GDM1 (cell line): ENCODE measurements at regions not wholly inside any gene's neighbourhood (a gene's known extent, or its start where the extent isn't known, plus 50 kb on each side); places are given as distances from the start of the nearest gene placed in this dataset.

Experiments used
- DNase-seq: peaks from one replicate; lab custom pipeline; 2025; lab: John Stamatoyannopoulos, UW

GRCh38 chr4:83716874-83717273 lies 181.0 kb downstream of the GPAT3 start:
- no peak for DNase-seq

GRCh38 chr4:83712890-83713289 lies 177.0 kb downstream of the GPAT3 start:
- DNase-seq: no peak

GRCh38 chr4:83709627-83710026 lies 173.7 kb downstream of the GPAT3 start:
- DNase-seq: no peak

- no peak for DNase-seq
Observed at GRCh38 chr4:83708500-83709175, 172.7 kb downstream of the GPAT3 start.

GRCh38 chr4:83704786-83705185 lies 168.9 kb downstream of the GPAT3 start:
- no peak for DNase-seq

GRCh38 chr4:83703752-83704151 lies 167.8 kb downstream of the GPAT3 start:
- no peak for DNase-seq

GRCh38 chr4:83701041-83701440 lies 165.1 kb downstream of the GPAT3 start:
- no peak for DNase-seq

GRCh38 chr4:83699358-83699757 lies 163.4 kb downstream of the GPAT3 start:
- no peak for DNase-seq

GRCh38 chr4:83692028-83692427 lies 156.1 kb downstream of the GPAT3 start:
- no peak for DNase-seq

GRCh38 chr4:83686166-83686565 lies 150.3 kb downstream of the GPAT3 start:
- no peak for DNase-seq

- DNase-seq: no peak
Observed at GRCh38 chr4:83679692-83680091, 143.8 kb downstream of the GPAT3 start.

GRCh38 chr4:83679254-83679653 lies 143.3 kb downstream of the GPAT3 start:
- no peak for DNase-seq

- no peak for DNase-seq
Observed at GRCh38 chr4:83677656-83678055, 141.7 kb downstream of the GPAT3 start.

GRCh38 chr4:83664741-83665140 lies 128.8 kb downstream of the GPAT3 start:
- DNase-seq: no peak

- DNase-seq: no peak
Observed at GRCh38 chr4:83664071-83664470, 128.2 kb downstream of the GPAT3 start.

- DNase-seq: no peak
Observed at GRCh38 chr4:83662204-83662603, 126.3 kb downstream of the GPAT3 start.

- no peak for DNase-seq
Observed at GRCh38 chr4:83661359-83661758, 125.5 kb downstream of the GPAT3 start.

GRCh38 chr4:83660578-83660977 lies 124.7 kb downstream of the GPAT3 start:
- DNase-seq: no peak

- no peak for DNase-seq
Observed at GRCh38 chr4:83658806-83659205, 122.9 kb downstream of the GPAT3 start.

- DNase-seq: no peak
Observed at GRCh38 chr4:83657336-83657735, 121.4 kb downstream of the GPAT3 start.
